ENCODE measurements at regions not wholly inside any gene's neighbourhood (a gene's known extent, or its start where the extent isn't known, plus 50 kb on each side); places are given as distances from the start of the nearest gene placed in this dataset.

- H2BK15ac ChIP-seq (ENCODE audit: low read length): no peak overlapping the region
- WGBS, 2 experiments (ENCODE audit: extremely low coverage in 1 of 2, insufficient coverage in 1 of 2, insufficient read length in 1 of 2, insufficient replicate concordance in 2 of 2, low coverage in 1 of 2, low lambda C conversion rate in 2 of 2, missing lambda C conversion rate in 1 of 2): 95% methylated on average over 4 of the region's 5 CpGs; no CpG with 5 or more reads in 1 of the 2 experiments
- H3K27ac ChIP-seq (ENCODE audit: low read depth, low read length): no peak overlapping the region
- ChIA-PET POLR2A (ENCODE audit: partially characterized antibody) (no interaction called here), CTCF (ENCODE audit: partially characterized antibody) (interaction anchor here (1.0 to 2.0 kb wide), 3 partner anchors 9 to 27 kb away, joined by 3 to 4 read pairs (median 3); no protein-coding TSS in a partner anchor)
- no peaks in the 10 kb centered on the region for H3K79me2 ChIP-seq (ENCODE audit: control insufficient read depth in 1 of 2, insufficient read depth in 2 of 2, low read length in 2 of 2)
- TF ChIP-seq RFX5 (IDR thresholded peaks at IDR 0.05; ENCODE audit: borderline replicate concordance, low read depth, low read length) (no peak), E2F6 (IDR thresholded peaks at IDR 0.05) (no peak), YY1 (IDR thresholded peaks at IDR 0.05; ENCODE audit: low read depth, low read length) (no peak), MAX (IDR thresholded peaks at IDR 0.05) (no peak), TCF12 (IDR thresholded peaks at IDR 0.05; ENCODE audit: low read depth, low read length) (no peak)
- H2AFZ ChIP-seq (ENCODE audit: low read length): no peak overlapping the region
- H3K18ac ChIP-seq (ENCODE audit: extremely low read depth, low read length): no peak overlapping the region
- no peaks in the 10 kb centered on the region for H4K20me1 ChIP-seq (replicated peaks in 1 of 2; ENCODE audit: control insufficient read depth in 1 of 2, insufficient read depth in 2 of 2, low read length in 2 of 2)
- peaks cover 0 to 5% (median 0%) of the 10 kb centered on the region in 4 experiments; a peak in 3 of 7 replicates for H3K4me1 ChIP-seq (replicated peaks in 1 of 4; ENCODE audit: control insufficient read depth in 3 of 4, insufficient read depth in 4 of 4, low read length in 3 of 4)
- H3K79me1 ChIP-seq (ENCODE audit: low read depth, low read length): no peaks in the 10 kb centered on the region
- FAIRE-seq (no peak), DNase-seq (ENCODE audit: low read depth in 1 of 2, low spot score in 2 of 2) (no peak)
- H3K9me3 ChIP-seq (ENCODE audit: insufficient read depth in 2 of 2, low read depth in 1 of 2, low read length in 1 of 2): no peaks in the 10 kb centered on the region
- H3K27me3 ChIP-seq (replicated peaks in 1 of 4; ENCODE audit: control insufficient read depth in 3 of 4, extremely low read depth in 1 of 4, insufficient read depth in 3 of 4, low read length in 3 of 4): no peaks in the 10 kb centered on the region
- no peaks in the 10 kb centered on the region; the same call in 1 of the 2 replicates for H3K23me2 ChIP-seq (ENCODE audit: low read depth, low read length)
- no peak overlapping the region for H3K56ac ChIP-seq (replicated peaks; ENCODE audit: insufficient read length, low read depth, low read length)
- H4K5ac ChIP-seq (ENCODE audit: insufficient read length, low read depth, low read length): no peak overlapping the region
- H4K91ac ChIP-seq (replicated peaks; ENCODE audit: insufficient read length, low read length): no peak overlapping the region
- H3K4me2 ChIP-seq (ENCODE audit: insufficient read depth in 1 of 2, low read depth in 2 of 2, low read length in 2 of 2): no peak overlapping the region
- no peak overlapping the region for H2BK20ac ChIP-seq (ENCODE audit: low read length)
- H3K9ac ChIP-seq (replicated peaks in 1 of 4; ENCODE audit: extremely low read depth in 1 of 4, low read depth in 3 of 4, low read length in 3 of 4): no peak overlapping the region
- no peak overlapping the region for H4K8ac ChIP-seq (ENCODE audit: extremely low read depth, insufficient read depth, low read length)
- H3K4me3 ChIP-seq (ENCODE audit: extremely low read depth in 1 of 4, insufficient read depth in 2 of 4, low read depth in 3 of 4, low read length in 4 of 4): no peak overlapping the region
- no peaks in the 10 kb centered on the region for H3K36me3 ChIP-seq (ENCODE audit: control insufficient read depth in 2 of 4, insufficient read depth in 4 of 4, low read length in 3 of 4)
- H2AK5ac ChIP-seq (ENCODE audit: low read depth, low read length): no peak overlapping the region
- no peak overlapping the region for H2BK5ac ChIP-seq (ENCODE audit: low read depth, low read length)
- H2BK120ac ChIP-seq (replicated peaks; ENCODE audit: low read depth, low read length): no peak overlapping the region
- H2BK12ac ChIP-seq (ENCODE audit: low read depth, low read length): no peak overlapping the region
- no peak overlapping the region for H3K23ac ChIP-seq (ENCODE audit: insufficient read length)
- no peak overlapping the region for H3K14ac ChIP-seq (ENCODE audit: insufficient read length)
- no peak overlapping the region for H3K4ac ChIP-seq (replicated peaks; ENCODE audit: insufficient read length, low read depth, low read length)
Observed at GRCh38 chr9:88808761-88809354, 182.4 kb upstream of the S1PR3 start.

All from H1 (cell line).